Adrenal gland (tissue), 5 donors: ENCODE measurements at regions not wholly inside any gene's neighbourhood (a gene's known extent, or its start where the extent isn't known, plus 50 kb on each side); places are given as distances from the start of the nearest gene placed in this dataset.

Experiments used
- CTCF ChIP-seq, 6 experiments: fragments of 450-650 bp in 4 of 6; fragments of 200-600 bp in 2 of 6; sonication (generic) in 1 of 6; IDR thresholded peaks; 1 replicate in 5 of 6; 2 replicates in 1 of 6; pipeline versions ENCODE4 v1.5.1 to v1.8.0; 2016 to 2021; ENCODE audit warnings: antibody characterized with exemption in 6 of 6, mild to moderate bottlenecking in 2 of 6, moderate library complexity in 1 of 6
- POLR2A ChIP-seq, 2 donors: fragments of 450-650 bp; IDR thresholded peaks; one replicate each; pipeline ENCODE4 v1.6.1; 2017; ENCODE audit warnings: antibody characterized with exemption in 2 of 2, mild to moderate bottlenecking in 2 of 2, moderate library complexity in 1 of 2
- donor health status: DM: no; HTN: no; CAD: no.

GRCh38 chr4:41406113-41406516 is 131.8 kb upstream of the LIMCH1 start:
- no peak for TF ChIP-seq CTCF (IDR thresholded peaks at IDR 0.05)
- no peak for TF ChIP-seq POLR2A (IDR thresholded peaks at IDR 0.05)
